NCI-H1048 (cell line): ENCODE measurements at regions not wholly inside any gene's neighbourhood (a gene's known extent, or its start where the extent isn't known, plus 50 kb on each side); places are given as distances from the start of the nearest gene placed in this dataset.
A peak's percentile ranks its signal among the peaks of the same experiment; 100 is the strongest.

Experiments
- DNase-seq: peaks from one replicate; lab custom pipeline; 2025; lab: John Stamatoyannopoulos, UW

DNA sequence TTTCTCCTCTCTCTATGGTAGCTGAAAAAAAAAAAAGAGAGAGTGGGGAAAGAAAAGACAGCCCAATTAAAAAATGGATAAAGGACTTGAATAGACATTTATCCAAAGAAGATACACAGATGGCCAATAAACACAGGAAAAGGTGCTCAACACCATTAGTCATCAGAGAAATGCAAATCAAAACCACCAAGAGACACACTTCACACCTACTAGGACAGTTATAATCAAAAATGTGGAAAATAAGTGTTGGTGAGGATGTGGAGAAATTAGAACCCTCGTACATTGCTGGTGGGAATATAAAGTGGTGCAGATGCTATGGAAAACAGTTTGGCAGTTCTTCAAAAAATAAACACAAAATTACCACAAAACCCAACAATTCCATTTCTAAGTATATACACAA, 172.4 kb upstream of the GRIN2B start:
- no peak for DNase-seq

DNA sequence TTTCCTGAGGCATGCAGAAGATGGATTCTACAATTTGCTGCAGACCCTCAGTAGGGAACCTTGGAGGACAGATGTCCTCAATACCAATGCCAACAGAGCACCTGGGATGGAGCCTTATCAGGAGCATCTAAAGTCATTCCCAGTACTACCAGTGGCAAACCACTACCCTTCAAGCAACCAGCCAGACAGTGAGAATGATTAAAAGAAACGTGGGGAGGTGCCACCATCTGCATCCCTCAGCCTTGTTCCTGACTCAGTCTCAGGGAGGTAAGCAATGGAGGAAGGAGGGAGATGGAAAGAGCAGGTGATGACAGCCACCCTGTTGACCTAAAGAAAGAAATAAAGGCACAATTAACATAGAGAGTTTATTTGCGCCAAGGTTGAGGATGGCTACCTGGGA, 175.2 kb upstream of the GRIN2B start:
- no peak for DNase-seq

DNA sequence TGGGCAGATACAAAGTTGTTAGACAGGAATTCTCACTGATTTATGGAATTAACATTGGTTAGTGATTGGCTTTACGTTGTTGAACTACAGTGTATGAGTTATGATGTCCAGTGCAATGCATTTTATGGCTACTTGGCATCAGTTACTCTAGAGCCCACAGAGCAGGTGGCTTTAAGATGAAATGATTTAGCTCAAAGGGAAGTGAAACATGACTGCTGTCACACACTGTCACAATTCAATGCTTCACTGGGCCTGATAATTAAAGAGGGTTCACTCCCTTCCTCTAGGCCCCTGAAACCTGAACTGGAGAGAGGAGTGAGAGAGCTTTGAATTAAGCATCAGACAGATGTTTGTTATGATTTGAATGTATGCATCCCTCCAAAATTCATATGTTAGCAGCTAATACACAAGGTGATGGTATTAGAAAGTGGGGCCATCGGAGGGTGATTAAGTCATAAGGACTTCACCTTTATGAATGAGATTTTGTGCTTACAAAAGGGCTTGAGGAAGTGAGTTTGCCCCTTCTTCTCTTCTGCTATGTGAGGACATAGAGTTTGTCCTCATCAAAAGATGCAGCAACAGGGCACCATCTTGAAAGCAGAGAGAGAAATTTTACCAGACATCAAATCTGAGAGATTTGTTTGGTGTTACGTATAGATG, 175.8 kb upstream of the GRIN2B start:
- no peak for DNase-seq

DNA sequence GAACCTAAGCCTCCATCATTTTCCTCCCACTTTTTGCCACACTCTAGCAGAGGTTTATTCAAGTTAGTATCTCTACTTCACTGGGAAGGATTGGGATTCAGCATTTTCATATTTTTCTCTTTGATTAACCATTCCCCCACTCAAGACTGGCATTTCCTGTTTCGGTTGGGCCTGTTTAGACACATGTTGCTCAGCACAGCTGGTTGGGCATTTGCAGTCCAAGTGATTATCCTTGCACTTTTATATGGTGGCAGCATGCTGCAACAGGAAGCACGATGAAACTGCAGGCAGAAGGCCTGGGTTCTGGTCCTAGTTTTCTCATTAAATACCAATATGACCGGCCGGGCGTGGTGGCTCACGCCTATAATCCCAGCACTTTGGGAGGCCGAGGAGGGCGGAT, 182.9 kb upstream of the GRIN2B start:
- no peak for DNase-seq

DNA sequence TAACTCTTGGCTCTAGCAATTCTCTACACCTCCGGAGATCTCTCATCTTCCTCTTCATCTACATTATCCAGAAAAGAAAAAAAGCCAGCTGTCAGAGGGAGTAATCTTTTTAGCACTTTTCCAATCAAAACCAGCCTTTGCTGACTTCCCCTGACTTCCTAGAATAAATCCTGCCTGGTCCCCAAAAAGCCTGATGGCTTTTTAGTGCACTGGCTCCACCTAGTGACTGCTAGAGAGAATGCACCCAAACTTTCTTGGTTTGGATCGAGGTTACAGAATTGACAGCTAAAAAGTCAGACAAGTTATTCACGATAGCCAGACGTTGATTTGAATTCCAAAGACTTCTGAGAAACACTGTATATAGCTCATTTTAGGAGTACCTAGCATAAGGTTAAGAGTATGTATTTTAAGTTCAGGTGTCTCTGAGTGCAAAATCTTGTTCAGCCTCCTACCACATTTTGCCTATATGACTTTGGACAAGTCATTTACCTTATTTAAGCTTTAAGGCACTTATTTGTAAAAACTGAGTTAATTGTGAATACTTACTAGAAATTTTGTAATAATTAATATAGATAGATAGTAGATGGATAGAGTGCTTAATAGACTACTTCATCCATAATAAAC, 185.7 kb upstream of the GRIN2B start:
- DNase-seq, result peak; percentile 24

DNA sequence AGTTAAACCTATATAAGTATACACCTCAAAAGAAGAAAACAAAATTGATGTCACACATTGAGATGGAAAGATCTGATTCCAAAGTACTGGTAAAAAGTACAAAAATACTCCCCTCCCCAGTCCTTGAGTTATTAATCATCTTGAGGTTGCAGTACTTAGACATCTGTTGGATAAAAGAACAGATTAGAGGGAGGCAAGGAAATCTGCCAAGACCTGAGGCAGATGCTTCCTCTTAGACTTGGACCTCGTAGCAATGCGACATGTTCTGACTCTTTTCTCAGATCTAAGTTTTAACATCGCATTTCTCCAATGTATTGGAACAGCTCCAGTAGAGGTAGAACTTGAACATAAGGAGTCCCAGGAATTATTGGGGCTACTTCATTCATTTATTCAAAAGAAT, 187.9 kb upstream of the GRIN2B start:
- no peak for DNase-seq

DNA sequence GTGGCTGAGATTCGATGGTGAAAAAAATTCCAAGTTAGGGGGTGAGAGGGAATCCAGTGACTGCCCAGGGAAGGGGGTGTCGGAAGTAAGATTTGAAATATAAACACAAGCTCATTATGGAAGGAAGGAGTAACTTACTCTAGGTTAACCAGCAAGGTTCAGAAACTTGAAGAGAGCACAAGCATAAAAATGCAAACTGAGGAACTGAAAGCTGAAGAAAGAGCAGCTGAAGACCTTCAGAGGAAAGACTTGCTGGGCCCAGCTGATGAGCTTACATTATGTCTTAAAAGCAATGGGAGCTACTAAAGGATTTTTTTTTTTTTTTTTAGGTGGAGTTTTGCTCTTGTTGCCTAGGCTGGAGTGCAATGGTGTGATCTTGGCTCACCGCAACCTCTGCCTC, 189.7 kb upstream of the GRIN2B start:
- no peak for DNase-seq

DNA sequence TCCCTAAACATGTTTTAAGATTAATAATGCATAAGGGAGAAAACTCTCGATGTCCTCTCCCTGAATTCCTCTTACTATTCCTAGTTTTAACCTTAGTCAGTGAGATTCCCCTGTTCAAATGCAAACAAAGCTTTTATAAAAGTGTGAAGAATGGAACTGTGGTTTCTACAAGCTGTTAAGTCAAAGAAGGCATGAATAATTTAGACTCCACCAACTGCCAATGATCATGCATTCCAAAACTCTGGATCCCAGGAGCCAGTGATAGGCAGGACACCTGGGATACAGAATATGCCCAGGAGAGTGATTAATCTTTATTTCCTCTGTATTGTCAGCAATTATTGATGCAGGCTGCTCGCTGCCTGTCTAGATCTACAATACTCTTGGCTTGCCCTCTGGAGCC, 190.3 kb upstream of the ATF7IP start:
- no peak for DNase-seq

DNA sequence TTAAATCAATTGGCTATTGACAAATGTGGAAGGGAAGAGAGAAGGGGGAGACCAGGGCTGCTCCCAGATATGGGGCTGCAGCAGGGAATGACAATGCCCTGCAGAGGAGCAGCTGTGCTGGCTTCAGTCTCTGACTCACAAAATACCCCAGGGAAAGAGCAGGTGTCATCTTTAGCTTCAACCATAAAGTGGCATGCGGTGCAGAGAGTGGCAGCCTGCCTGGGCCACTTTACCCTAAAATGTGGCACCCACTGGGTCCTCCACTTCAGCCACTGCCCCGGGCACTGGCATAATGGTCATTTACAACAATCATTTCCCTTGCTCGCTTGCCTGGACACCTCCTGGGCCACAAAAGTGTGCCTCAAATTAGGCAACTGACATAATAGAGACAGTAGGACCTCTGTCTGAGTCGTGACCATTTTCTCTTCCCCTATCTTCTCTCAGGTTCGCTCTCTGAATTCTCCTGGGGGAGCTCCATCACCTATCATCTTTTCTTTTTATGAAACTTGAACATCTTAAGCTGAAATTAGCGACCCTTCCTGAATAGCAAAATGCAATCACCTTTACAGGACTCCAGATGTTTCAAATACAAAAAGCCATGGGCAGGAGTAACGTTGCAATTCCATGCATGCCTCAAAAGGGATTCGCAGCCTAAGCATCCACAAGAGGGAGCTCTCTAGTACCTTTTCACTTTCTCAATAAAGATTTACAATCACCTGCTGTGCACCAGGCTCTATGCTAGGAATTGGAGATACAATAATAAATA, 179.9 kb upstream of the ATF7IP start:
- DNase-seq, result peak; percentile 21

DNA sequence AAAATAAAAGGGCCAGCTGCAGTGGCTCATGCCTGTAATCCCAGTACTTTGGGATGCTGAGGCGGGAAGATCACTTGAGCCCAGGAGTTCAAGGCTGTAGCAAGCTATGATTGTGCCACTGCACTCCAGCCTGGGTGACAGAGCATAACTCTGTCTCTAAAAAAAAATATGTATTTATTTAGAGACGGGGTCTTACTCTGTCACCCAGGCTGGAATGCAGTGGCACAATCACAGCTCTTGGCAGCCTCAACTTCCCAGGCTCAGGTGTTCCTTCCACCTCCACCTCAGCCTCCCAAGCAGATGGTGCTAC, 179.3 kb upstream of the ATF7IP start:
- DNase-seq, result no peak

DNA sequence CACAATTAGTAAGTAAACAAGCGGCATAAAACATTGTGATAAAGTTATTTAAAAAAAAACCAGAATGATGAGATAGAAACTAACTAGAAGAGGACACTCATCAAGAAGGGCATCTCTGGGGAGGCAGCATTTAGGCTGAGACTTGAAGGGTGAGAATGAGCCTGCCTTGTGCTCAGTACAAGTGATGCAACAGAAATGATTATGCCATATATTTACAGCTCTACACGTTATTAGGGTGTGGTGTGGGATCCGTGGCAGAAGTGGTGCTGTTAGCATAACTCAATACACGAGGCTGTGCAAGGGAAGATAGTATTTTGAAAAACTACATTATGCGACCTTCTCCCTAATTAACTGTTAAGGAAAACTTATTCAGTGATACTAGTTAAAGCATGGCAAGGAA, 178.5 kb upstream of the ATF7IP start:
- DNase-seq, result no peak

DNA sequence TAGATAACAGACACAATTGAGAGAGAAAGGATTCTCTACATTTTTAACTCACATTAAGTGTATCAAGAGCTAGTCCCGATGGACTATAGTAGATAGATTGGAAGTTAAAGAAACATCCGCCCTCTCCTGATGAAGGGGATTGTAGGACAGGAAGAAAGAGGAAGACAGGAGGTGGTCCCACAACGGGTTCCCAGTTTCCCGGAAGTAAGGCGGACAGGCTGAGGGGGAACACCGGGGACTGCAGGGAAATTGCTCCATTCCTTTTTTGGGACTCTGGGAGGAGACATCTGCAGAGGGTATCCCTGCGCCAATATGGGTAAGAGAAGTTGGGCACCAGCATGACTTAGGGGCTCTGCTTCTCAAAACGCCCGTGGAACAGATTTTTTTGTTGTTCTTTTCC, 177.5 kb upstream of the ATF7IP start:
- no peak for DNase-seq

DNA sequence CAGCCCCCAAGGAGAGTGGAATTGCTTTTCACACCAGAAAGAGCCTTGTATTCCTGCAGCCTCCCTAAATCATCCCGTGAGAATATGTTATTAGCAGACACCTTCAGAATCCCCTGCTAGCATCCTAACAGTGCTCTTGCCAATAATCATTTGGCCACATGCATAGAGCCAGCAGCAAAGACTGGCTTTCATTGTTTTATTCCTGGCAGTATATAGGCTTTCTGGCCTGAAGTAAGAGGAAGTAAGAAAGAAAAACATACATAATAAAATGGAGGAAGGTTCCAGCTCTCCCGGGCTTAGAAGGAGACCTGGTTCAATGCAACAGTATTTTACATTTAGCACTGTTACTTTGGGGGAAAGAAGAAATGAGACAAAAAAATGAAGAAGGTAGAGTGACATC, 176.7 kb upstream of the ATF7IP start:
- DNase-seq, result no peak

DNA sequence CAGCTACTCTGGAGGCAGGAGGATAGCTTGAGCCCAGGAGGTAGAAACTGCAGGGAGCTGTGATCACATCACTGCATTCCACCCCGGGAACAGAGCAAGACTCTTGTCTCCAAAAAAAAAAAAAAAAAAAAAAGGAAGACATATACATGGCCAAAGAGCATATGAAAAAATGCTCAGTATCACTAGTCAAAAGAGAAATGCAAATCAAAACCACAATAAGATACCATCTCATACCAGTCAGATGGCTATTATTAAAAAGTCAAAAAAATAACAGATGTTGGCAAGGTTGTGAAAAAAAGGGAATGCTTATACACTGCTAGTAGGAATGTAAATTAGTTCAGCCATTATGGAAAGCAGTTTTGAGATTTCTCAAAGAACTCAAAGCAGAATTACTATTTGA, 174.8 kb upstream of the ATF7IP start:
- DNase-seq, result no peak

DNA sequence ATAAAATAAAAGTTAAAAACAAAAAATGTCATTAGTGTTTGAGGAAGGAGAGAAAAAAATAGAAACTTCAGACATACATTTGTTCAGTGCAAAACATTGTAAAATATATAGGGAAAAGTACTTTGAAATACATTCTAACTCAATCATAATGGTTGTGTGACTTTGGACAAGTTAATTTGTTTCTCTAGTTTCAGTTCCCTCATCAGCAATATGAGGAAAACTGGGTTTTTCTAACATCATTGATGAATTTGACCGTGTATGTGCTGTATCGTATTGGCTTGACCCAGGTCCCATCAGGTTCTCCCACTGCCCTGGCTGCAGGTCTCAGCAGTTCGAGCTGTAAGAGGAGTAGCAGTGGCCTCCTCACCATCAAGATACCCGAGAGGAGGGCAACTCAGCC, 173.9 kb upstream of the ATF7IP start:
- no peak for DNase-seq

DNA sequence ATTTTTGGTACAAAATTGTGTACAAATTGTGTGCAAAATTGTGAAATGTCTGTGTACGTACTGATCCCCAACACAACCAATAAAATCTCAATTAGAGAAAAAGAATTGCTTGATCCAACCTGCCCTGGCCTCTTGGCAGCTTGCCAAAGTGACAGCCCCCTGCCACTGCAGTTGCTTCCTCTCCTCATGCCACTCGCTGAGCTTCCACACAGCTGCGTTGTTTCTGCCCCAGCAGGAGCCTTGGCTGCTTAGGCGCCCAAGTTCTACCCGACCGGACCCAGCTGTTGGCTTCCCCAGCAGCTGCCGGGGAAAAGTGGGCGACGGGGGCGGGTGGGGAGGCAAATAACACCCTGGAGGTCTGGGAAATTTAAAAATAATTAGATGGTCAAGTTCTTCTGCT, 171.8 kb upstream of the ATF7IP start:
- no peak for DNase-seq

DNA sequence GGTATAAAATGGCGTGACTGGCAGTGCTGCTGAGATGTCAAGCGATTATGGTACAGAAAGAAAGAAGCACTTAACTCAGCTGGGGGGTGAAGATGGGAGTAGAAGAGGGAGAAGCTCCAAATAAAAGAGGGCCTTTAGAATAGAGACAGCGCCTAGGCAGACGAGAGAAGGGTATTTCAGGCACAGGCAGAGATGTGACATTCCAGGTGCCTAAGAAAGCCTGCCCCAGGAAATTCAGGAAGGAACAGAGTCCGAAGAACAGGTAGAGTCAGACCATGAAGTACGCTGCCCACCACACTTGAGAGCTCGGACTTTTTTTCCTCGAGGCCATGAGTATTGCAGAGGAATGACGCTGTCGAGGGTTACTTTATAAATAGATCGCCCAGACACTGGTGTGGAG, 170.9 kb upstream of the ATF7IP start:
- no peak for DNase-seq

DNA sequence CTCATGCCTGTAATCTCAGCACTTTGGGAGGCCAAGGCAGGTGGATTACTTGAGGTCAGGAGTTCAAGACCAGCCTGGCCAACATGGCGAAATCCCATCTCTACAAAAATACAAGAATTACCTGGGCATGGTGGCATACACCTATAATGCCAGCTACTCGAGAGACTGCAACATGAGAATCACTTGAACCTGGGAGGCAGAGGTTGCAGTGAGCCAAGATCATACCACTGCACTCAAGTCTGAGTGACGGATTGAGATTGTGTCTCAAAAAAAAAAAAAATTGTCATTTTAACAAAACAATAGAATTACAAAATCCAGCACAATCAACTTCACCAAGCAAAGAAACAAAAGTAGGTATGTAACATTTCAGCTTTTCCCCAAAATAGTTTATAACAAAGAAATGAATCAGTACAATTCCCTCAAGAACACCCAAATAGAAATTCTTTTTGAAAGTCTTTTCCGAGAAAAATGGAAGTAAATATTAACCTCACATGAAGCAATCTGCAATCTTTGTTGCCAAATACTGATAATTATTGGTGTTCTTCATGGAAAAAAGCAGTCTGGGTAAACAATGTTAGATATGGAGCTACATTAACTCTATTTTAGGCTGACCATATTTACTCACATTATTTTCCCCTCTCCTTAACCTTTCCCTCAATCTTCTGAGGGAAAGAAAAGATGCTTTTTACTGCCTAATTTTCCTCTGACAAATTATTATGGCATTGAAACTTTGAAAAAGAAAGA, 165.9 kb upstream of the ATF7IP start:
- DNase-seq, result no peak

DNA sequence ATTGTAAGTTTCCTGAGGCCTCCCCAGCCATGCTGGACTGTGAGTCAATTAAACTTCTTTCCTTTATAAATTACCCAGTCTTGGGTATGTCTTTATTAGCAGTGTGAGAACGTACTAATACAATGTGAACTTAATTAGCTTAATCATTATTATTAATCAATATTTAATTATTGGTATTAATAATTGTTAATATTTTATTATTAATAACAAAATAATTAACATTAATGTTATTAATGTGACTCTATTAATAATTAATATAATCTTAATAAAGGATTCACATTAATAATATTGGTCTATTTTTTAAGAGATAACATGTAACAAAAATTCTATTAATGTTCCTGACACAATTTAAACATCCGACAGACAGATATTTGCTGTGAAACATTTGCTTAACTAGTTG, 164.9 kb upstream of the ATF7IP start:
- no peak for DNase-seq

DNA sequence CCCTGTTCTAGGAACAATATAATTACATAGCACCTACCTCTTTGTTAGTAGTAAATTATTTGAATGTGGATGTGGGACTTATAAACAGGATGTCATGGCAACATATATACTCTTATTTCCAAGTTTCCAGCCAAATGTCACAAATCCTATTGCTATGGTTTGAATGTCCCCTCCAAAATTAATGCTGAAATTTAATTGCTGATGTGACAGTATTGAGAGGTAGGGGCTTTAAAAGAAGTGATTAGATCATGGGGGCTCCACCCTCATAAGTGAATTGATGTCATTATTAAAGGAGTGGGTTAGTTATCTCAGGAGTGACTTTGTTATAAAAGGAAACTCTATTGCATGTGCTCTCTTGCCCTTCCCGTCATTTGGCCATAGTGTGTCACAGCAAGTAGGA, 164.2 kb upstream of the ATF7IP start:
- no peak for DNase-seq

DNA sequence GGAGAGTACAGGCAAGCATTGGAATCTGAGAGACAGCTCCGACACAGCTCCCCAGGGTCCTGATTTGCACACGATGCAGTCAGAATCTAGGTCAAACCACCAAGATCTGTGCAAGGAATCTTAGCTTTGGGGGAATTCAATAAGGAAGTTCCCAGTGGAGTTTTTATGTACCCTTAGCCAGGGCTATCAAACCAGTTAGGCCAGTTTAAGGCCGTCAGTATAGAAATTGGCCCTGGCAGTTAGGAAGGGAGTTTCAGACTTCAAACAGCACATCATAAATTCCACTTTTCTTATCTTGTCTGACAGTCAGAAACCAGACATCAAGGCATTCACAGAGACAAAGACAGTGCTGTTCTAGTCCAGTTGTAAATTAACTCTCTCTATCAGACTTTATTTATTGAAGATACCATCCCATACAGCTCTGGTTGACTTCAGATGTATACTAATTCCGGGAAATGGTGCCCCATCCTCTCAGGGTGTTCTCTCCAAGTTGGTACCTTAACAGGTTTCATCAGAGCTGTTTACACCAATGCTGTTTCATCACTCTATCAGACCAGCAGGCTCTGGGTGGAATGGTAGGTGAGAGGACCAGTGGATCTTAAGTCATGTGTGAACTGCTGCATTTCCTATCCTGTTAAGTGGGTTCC, 157.5 kb upstream of the ATF7IP start:
- peak; percentile 57 for DNase-seq

DNA sequence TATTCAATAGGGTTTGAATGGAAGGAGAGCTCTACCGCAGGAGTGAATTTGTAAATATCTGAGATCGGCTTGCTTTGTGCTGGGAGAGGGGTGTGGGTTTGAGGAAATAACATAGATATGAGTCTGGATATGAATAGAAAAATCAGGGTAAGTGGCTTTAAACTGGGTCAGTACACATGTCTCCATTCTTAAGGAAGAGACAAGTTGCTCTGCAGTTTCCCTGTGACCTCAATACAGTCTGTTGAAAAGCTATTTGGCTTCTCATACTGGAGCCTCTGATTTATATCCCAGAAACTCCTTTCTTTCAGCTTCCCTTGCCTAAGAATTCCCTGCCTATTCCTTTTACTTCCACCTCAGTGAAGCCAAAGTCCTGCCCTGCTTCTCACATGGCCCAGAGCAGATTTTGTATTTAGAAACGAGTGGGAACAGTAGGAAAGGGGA, 153.5 kb upstream of the ATF7IP start:
- DNase-seq, result no peak
